ENCODE measurements at regions not wholly inside any gene's neighbourhood (a gene's known extent, or its start where the extent isn't known, plus 50 kb on each side); places are given as distances from the start of the nearest gene placed in this dataset.

DNA sequence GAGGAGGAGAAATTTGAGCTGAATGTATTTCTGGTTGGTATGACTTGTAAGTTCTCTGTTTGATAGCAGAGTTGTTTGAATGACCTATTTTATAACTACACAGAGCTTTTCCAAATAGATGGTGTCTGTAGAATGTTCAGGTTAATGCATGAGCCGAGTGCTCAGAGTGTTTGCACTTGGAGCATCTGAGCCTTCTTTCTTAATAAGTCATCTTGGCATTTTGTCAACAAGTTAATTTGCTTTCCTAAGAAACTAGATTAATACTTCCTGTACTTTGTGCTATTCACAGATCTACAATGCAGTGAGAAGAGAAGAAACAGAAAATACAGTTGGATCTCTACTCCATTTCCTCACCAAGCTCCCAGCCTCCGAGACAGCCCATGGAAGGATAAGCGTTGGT is 138.2 kb downstream of the PLCE1 start:
- TF ChIP-seq POLR2A (IDR thresholded peaks at IDR 0.05): no peak
- no peak overlapping the region for H3K4me3 ChIP-seq (ENCODE audit: low read depth, poor library complexity, severe bottlenecking)
- DNase-seq (ENCODE audit: low spot score in 2 of 2): no peak
- intact Hi-C loops (cut with DNase I; ENCODE audit: low total_unique reads): loop anchor here (5.0 kb wide), 1 partner anchor 1975 kb away; no protein-coding TSS in a partner anchor
- WGBS, 2 donors: 58 to 61% methylated on average over 3 of the region's 3 CpGs

DNA sequence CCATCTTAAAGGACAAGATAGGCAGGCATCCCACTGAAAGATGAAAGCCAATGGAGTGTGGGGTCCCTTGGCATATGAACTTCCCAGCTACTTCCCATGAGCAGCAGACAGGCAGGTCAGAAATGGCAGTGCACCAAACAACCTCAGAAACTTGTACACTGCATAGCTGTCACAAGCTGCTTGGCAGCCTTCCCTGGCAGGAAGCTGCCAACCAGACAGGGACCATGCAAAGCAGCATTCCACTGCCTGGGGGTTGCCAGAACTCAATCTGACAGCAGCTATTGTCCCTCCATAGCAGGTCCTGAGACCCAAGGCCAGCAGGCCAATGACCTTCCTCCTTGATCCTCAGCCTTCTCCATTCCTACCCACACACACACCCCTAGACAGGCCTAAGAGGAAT is 139.5 kb downstream of the PLCE1 start:
- intact Hi-C loops (cut with DNase I; ENCODE audit: low total_unique reads): loop anchor here (5.0 kb wide), 1 partner anchor 1974 kb away; no protein-coding TSS in a partner anchor
- TF ChIP-seq, protein P1, sequence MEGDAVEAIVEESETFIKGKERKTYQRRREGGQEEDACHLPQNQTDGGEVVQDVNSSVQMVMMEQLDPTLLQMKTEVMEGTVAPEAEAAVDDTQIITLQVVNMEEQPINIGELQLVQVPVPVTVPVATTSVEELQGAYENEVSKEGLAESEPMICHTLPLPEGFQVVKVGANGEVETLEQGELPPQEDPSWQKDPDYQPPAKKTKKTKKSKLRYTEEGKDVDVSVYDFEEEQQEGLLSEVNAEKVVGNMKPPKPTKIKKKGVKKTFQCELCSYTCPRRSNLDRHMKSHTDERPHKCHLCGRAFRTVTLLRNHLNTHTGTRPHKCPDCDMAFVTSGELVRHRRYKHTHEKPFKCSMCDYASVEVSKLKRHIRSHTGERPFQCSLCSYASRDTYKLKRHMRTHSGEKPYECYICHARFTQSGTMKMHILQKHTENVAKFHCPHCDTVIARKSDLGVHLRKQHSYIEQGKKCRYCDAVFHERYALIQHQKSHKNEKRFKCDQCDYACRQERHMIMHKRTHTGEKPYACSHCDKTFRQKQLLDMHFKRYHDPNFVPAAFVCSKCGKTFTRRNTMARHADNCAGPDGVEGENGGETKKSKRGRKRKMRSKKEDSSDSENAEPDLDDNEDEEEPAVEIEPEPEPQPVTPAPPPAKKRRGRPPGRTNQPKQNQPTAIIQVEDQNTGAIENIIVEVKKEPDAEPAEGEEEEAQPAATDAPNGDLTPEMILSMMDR (IDR thresholded peaks at IDR 0.05): no peak
- no peak for TF ChIP-seq POLR2A (IDR thresholded peaks at IDR 0.05)
- no peak overlapping the region for H3K4me3 ChIP-seq (ENCODE audit: low read depth, poor library complexity, severe bottlenecking)
- no peak for DNase-seq (ENCODE audit: low spot score in 2 of 2)

DNA sequence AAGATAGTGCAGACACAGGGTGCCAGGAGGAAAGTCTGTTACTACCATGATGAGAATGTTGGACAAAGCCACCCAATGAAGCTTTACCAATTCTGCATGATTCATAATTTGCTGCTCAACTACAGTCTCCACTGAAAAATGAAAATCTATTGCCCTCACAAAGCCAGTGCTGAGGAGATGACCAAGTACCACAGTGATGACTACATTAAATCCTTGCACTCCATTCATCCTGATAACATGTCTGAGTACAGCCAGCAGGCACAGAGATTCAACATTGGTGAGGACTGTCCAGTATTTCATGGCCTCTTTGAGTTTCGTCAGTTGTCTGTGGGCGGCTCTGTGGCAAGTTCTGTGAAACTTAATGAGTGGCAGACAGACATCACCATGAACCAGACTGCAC is 144.0 kb downstream of the PLCE1 start:
- intact Hi-C loops (cut with DNase I; ENCODE audit: low total_unique reads): no loop called here
- H3K4me3 ChIP-seq (ENCODE audit: low read depth, poor library complexity, severe bottlenecking): no peak overlapping the region
- no peak for DNase-seq (ENCODE audit: low spot score in 2 of 2)
- 79 to 88% methylated on average over 2 of the region's 2 CpGs for WGBS, 2 donors
- TF ChIP-seq, protein P1 (IDR thresholded peaks at IDR 0.05): no peak
- no peak for TF ChIP-seq POLR2A (IDR thresholded peaks at IDR 0.05)

DNA sequence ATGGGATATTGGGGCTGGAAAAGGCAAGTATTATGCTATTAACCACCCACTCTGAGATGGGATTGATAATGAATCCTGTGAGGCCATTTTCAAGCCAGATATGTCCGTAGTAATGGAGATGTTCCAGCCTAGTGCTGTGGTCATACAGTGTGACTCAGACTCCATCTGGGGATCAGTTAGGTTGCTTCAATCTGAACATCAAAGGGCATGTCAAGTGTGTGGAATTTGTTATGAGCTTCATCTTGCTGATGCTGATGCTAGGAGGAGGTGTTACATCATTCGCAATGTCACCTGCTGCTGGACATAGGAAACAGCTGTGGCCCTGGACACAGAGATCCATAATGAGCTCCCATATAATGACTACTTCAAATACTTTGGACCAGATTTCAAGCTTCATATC is 144.7 kb downstream of the PLCE1 start:
- DNase-seq (ENCODE audit: low spot score in 2 of 2): no peak
- TF ChIP-seq POLR2A (IDR thresholded peaks at IDR 0.05): no peak
- TF ChIP-seq, protein P1 (IDR thresholded peaks at IDR 0.05): no peak
- 75 to 95% methylated on average over 2 of the region's 2 CpGs for WGBS, 2 donors
- H3K4me3 ChIP-seq (ENCODE audit: low read depth, poor library complexity, severe bottlenecking): no peak overlapping the region
- intact Hi-C loops (cut with DNase I; ENCODE audit: low total_unique reads): no loop called here

DNA sequence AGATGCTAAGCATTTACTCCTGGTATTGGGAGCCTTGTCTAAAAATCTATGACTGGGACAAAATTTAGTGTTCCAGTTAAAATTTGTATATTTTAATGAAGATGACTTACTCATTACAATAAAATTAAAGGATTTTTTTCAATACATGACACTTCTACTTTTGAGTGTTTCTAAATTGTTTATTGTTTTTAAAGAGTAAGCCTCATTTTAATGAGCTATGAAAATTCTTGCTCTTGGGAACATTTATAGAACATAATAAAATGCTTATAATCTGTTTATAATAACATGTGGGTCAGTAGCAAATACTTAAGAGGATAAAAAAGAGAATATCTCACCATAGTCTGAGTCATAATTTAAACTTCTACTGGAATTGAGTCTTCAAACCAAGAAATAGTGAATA is 149.5 kb downstream of the PLCE1 start:
- intact Hi-C loops (cut with DNase I; ENCODE audit: low total_unique reads): no loop called here

DNA sequence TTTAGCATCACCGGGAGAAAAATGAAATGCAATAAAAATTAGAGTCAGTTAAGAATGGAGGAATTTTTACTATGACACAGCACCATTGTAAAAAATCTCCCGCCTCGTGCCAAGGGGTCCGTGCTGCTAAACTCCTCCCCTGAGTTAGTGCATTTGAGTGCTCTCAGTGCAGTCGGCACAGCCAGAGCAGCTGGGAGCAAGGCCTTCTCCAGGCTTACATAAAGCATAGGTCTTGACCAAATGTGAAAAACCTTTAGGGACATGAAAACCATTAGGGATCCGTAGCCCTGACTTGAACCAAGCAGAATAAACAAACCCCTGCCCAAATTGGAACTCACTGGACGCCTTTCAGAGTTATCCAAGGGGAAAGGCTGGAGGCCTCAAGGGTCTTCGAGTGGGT is 152.6 kb downstream of the PLCE1 start:
- intact Hi-C loops (cut with DNase I; ENCODE audit: low total_unique reads): no loop called here
- TF ChIP-seq, protein P1 (IDR thresholded peaks at IDR 0.05): no peak
- no peak for TF ChIP-seq POLR2A (IDR thresholded peaks at IDR 0.05)
- H3K4me3 ChIP-seq (ENCODE audit: low read depth, poor library complexity, severe bottlenecking): no peak overlapping the region
- WGBS, 2 donors: 75 to 78% methylated on average over 8 of the region's 8 CpGs
- DNase-seq (ENCODE audit: low spot score in 2 of 2): no peak

More for the DNA sequence above, 149.5 kb downstream of the PLCE1 start:
- TF ChIP-seq, protein P1 (IDR thresholded peaks at IDR 0.05): no peak
- no peak for TF ChIP-seq POLR2A (IDR thresholded peaks at IDR 0.05)
- H3K4me3 ChIP-seq (ENCODE audit: low read depth, poor library complexity, severe bottlenecking): no peak overlapping the region
- DNase-seq (ENCODE audit: low spot score in 2 of 2): no peak
